Psoas muscle (tissue), 7 donors: ENCODE measurements at regions not wholly inside any gene's neighbourhood (a gene's known extent, or its start where the extent isn't known, plus 50 kb on each side); places are given as distances from the start of the nearest gene placed in this dataset.
"Not testable (repeated sequence)": the region's sequence is repeated elsewhere in the genome, so short reads cannot be mapped to it uniquely, and the experiment has no call there.

Experiments used
- ATAC-seq, 4 donors: fragments of 200-7000 bp; cut with Tn5 transposase; one replicate each; pipeline ENCODE4 v1.9.1; 2020; ENCODE audit warnings: moderate library complexity in 3 of 4, mild to moderate bottlenecking in 2 of 4
- DNase-seq, 2 donors: peaks; one replicate each; pipeline ENCODE4 v3.0.0-alpha.2; 2020
- H3K27ac ChIP-seq: fragments of 200-600 bp; one replicate; pipeline ENCODE4 v1.8.0; 2022
- H3K27me3 ChIP-seq, 3 donors: fragments of 200-600 bp in 1 of 3; one replicate each; pipeline versions ENCODE4 v1.6.1 to v1.8.0; 2013 to 2022; ENCODE audit warnings: low read length in 2 of 3, mild to moderate bottlenecking in 2 of 3, moderate library complexity in 1 of 3; ENCODE audit not compliant: insufficient read depth in 3 of 3
- H3K36me3 ChIP-seq, 2 donors: fragments of 200-600 bp in 1 of 2; one replicate each; pipeline versions ENCODE4 v1.6.1 to v1.8.0; 2013 to 2022; ENCODE audit warnings: low read depth in 1 of 2, mild to moderate bottlenecking in 1 of 2, moderate library complexity in 1 of 2; ENCODE audit not compliant: insufficient read depth in 1 of 2
- H3K4me1 ChIP-seq: fragments of 200-600 bp; one replicate; pipeline ENCODE4 v1.8.0; 2022
- H3K4me3 ChIP-seq: fragments of 200-600 bp; one replicate; pipeline ENCODE4 v1.8.0; 2022; ENCODE audit warnings: mild to moderate bottlenecking
- H3K9me3 ChIP-seq: fragments of 200-600 bp; one replicate; pipeline ENCODE4 v1.8.0; 2022
- WGBS, 3 donors: extraction: QIAGEN DNeasy Blood & Tissue Kit; methylation state at CpG; one replicate each; pipeline versions ENCODE4 v1.1.6 to v1.1.7; 2013; 5-methylcytosine and 5-hydroxymethylcytosine counted together
- intact Hi-C, 2 donors: fragments of 100-400 bp; cut with DNase I; formaldehyde crosslinking; loops; one replicate each; pipeline versions ENCODE4 v1.11.0 to v1.14.2; 2022
- TF ChIP-seq, protein P1 (sequence below): fragments of 200-600 bp; IDR thresholded peaks from one replicate; pipeline ENCODE4 v1.8.0; 2022; ENCODE audit warnings: antibody characterized with exemption
- donor health status: healthy with polysubstance abuse.
- donor health status: DM: no; HTN: no; CAD: no; lungs with moderate emphysema.
- donor health status: Bipolar disorder and iron deficiency.
- donor health status: healthy.
- donor health status: DM: yes; HTN: yes; CAD: no.
- donor health status: DM: no; HTN: no; CAD: no.
- donor health status: DM: yes; HTN: yes; CAD: no.

DNA sequence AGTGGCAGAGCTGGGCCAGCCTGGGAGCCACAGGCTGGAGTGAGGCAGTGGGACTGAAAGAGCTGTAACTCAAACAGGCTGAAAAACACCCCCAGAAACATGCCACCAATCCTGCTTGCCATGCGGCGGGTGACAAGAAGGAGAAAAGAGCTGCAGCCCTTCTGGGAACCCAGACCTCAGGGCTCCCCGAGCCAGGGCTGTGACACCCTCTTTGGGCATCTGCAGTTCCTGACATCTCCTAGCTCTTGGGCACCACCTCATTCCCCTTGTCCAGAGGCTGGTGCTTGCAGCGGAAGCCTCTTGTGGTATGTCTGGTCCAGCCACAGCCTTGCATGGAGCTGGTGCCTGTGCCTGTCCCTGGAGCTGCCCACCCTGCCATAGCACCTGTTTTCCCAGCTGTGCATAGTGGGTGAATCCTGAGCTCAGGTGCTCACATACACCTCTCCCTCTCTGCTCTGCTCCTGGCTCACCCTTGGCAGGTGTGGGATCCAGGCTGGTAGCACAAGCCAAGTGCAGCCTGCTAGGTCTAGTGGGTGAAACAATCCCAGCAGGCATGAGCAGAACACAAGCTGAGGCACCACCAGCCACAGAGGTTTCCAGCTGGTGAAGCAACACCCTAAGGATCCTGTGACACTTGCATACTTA lies 149.0 kb downstream of the CXXC4 start:
- no peaks in the 10 kb centered on the region for H3K27me3 ChIP-seq
- no peaks in the 10 kb centered on the region for H3K4me1 ChIP-seq
- intact Hi-C loops = no loop called here
- 90 to 97% (median 94%) methylated on average over 2 to 4 of the region's 4 CpGs for WGBS, 3 donors
- no peaks in the 10 kb centered on the region for H3K36me3 ChIP-seq
- H3K4me3 ChIP-seq = no peak overlapping the region
- no peak overlapping the region for H3K27ac ChIP-seq
- DNase-seq (no peak), ATAC-seq (no peak)
- no peaks in the 10 kb centered on the region for H3K9me3 ChIP-seq
- TF ChIP-seq, protein P1, sequence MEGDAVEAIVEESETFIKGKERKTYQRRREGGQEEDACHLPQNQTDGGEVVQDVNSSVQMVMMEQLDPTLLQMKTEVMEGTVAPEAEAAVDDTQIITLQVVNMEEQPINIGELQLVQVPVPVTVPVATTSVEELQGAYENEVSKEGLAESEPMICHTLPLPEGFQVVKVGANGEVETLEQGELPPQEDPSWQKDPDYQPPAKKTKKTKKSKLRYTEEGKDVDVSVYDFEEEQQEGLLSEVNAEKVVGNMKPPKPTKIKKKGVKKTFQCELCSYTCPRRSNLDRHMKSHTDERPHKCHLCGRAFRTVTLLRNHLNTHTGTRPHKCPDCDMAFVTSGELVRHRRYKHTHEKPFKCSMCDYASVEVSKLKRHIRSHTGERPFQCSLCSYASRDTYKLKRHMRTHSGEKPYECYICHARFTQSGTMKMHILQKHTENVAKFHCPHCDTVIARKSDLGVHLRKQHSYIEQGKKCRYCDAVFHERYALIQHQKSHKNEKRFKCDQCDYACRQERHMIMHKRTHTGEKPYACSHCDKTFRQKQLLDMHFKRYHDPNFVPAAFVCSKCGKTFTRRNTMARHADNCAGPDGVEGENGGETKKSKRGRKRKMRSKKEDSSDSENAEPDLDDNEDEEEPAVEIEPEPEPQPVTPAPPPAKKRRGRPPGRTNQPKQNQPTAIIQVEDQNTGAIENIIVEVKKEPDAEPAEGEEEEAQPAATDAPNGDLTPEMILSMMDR = no peak

DNA sequence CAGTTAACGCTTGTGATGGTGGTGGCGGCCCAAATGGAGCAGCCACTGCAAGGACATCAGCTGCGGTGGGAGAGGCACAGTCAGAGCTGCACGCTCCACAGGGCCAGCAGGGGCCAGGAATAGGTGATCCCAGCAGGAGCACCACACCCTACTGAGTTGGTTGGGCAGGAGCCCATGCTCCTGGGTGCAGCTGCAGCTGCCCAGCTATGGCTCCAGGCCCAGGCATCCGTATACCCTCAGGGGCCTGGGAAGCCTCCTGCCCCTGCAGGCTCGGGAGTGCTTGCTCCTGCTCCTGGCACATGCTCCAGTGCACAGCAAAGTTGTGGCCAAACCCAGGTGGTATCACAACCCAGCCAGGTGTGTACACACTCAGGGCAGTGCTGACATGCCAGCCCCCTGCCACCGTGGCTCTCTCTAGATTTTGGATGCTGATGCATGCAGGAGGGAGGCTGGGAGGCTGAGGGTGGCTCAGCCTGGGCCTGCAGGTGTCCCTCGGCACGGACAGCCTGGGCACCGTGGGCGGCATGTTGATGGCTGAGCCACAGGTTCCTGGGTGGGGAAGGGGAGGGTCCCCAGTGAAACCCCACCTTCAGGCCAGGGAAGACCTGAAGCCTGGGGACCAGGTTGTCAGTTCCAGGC lies 150.2 kb downstream of the CXXC4 start:
- TF ChIP-seq, protein P1 = no peak
- H3K27ac ChIP-seq = no peak overlapping the region
- H3K27me3 ChIP-seq = no peaks in the 10 kb centered on the region
- intact Hi-C loops = no loop called here
- H3K4me3 ChIP-seq = no peak overlapping the region
- H3K4me1 ChIP-seq = no peaks in the 10 kb centered on the region
- no peaks in the 10 kb centered on the region for H3K36me3 ChIP-seq
- no peaks in the 10 kb centered on the region for H3K9me3 ChIP-seq
- ATAC-seq = no peak
- DNase-seq = no peak
- 78 to 85% (median 84%) methylated on average over 11 of the region's 11 CpGs for whole genome bisulfite sequencing, 3 donors

DNA sequence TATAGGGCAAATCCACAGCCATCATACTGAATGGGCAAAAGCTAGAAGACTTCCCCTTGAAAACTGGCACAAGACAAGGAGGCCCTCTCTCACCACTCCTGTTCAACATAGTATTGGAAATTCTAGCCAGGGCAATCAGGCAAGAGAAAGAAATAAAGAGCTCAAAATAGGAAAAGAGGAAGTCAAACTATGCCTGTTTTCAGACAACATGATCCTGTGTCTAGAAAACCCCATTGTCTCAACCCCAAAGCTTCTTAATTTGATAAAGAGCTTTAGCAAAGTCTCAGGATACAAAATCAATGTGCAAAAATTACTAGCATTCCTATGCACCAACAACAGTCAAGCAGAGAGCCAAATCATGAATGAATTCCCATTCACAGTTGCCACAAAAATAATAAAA lies 160.3 kb downstream of the CXXC4 start:
- DNase-seq (no peak), ATAC-seq (no peak)
- no peak overlapping the region for H3K27ac ChIP-seq
- no peak overlapping the region for H3K4me3 ChIP-seq
- intact Hi-C loops = no loop called here
- no peaks in the 10 kb centered on the region for H3K9me3 ChIP-seq
- H3K36me3 ChIP-seq = no peaks in the 10 kb centered on the region
- no peaks in the 10 kb centered on the region for H3K4me1 ChIP-seq
- H3K27me3 ChIP-seq = no peaks in the 10 kb centered on the region
- TF ChIP-seq, protein P1 = no peak

DNA sequence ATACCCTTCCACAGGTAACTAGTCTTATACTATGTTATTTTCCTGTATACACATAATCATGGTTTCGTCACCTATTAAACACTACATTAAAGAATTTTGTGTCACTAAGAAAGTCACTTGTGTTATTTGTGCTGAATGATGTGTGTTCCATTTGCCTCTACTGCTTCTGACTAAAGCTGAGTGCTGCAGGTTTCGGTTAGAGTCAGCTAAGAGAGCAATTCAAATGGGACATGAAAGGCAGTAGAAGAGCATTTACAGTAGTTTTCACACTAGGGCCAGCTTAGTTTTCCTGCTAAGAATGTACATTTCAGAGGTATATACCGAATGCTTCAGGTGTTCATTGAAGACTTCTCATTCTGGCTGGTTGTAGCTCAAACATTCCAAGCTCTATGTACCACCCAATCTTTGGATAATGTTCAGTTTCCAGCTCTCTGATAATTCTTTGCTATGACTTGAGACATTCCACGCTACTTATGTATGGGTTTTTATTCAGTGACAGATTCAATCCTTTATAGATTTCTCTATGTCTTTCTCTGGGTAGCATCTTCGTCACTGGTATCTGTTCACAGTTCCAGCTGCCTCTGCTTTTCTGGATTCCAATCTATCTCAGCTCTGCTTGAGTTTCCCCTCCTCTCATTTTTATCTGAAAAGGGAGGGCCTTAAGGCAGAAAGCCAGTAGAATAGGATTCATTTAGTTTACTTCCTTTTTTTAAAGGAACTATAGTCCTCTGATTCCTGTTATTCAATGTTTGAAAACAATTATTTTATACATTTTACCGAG lies 164.4 kb downstream of the CXXC4 start:
- WGBS, 3 donors = 58 to 67% (median 58%) methylated on average over 6 of the region's 6 CpGs
- TF ChIP-seq, protein P1 = no peak

DNA sequence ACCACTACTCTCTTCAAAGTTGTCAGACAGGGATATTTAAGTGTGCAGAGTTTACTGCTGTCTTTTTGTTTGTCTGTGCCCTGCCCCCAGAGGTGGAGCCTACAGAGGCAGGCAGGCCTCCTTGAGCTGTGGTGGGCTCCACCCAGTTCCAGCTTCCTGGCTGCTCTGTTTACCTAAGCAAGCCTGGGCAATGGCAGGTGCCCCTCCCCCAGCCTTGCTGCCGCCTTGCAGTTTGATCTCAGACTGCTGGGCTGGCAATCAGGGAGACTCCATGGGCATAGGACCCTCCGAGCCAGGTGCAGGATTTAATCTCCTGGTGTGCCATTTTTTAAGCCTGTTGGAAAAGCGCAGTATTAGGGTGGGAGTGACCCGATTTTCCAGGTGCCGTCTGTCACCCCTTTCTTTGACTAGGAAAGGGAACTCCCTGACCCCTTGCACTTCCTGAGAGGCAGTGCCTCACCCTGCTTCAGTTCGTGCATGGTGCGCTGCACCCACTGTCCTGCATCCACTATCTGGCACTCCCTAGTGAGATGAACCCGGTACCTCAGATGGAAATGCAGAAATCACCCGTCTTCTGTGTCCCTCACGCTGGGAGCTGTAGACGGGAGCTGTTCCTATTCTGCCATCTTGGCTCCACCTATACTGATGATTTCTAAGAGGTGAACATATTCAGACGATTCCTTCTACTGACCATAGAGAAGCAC lies 167.6 kb downstream of the CXXC4 start:
- 84 to 89% (median 88%) methylated on average over 12 of the region's 12 CpGs for WGBS, 3 donors

More for the DNA sequence above, 164.4 kb downstream of the CXXC4 start:
- DNase-seq = no peak
- intact Hi-C loops = no loop called here
- no peak for ATAC-seq
- H3K36me3 ChIP-seq = no peaks in the 10 kb centered on the region
- H3K27ac ChIP-seq = no peak overlapping the region
- H3K27me3 ChIP-seq = no peaks in the 10 kb centered on the region
- no peak overlapping the region for H3K4me3 ChIP-seq
- H3K9me3 ChIP-seq = no peaks in the 10 kb centered on the region
- H3K4me1 ChIP-seq = no peaks in the 10 kb centered on the region

More for the DNA sequence above, 167.6 kb downstream of the CXXC4 start:
- ATAC-seq, intact Hi-C loops, H3K36me3 ChIP-seq, H3K4me1 ChIP-seq, DNase-seq, H3K27me3 ChIP-seq, H3K9me3 ChIP-seq, H3K27ac ChIP-seq, H3K4me3 ChIP-seq: not testable (repeated sequence)
